SH-SY5Y (cell line): ENCODE measurements at regions not wholly inside any gene's neighbourhood (a gene's known extent, or its start where the extent isn't known, plus 50 kb on each side); places are given as distances from the start of the nearest gene placed in this dataset.

Experiments
- GATA2 ChIP-seq: IDR thresholded peaks from 2 replicates; pipeline ENCODE4 v1.6.1; 2011; ENCODE audit warnings: mild to moderate bottlenecking, low read depth, low read length
- GATA3 ChIP-seq: IDR thresholded peaks from 2 replicates; pipeline ENCODE4 v1.6.1; 2011; ENCODE audit warnings: low read depth, mild to moderate bottlenecking, low read length, moderate library complexity

DNA sequence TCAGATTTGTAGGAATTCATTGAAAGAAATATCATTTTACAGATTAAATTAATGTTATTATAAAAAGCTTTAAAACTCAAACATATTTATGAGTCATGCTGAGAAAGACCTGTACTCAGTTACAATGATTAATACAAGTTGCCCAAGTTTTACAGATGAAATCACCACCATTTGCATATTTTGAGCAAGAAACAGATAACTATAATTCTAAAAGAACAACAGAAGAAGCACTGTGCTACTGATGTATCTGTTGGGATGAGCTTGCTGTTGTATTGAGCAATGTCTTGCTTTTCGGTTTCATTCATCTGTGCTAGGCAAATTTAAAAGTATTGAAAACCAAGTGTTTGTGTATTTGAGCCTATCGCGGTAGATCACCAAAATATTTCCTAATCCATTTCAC, 1589.1 kb upstream of the ZEB2 start:
- TF ChIP-seq GATA3 (no peak), GATA2 (no peak)

DNA sequence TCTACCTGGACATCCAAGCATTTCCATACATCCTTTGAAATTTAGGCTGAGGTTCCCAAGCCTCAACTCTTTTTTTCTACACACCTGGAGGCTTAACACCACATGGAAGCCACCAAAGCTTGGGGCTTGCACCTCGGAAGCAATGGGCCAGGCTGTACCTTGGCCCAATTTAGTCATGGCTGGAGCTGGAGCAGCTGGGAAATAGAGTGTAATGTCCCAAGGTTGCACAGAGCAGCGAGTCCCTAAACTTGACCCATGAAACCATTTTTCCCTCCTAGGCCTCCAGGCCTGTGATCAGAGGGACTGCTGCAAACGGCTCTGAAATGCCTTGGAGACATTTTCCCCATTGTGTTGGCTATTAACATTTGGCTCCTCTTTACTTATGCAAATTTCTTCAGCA, 1574.3 kb upstream of the ZEB2 start:
- TF ChIP-seq GATA3 (no peak), GATA2 (no peak)

DNA sequence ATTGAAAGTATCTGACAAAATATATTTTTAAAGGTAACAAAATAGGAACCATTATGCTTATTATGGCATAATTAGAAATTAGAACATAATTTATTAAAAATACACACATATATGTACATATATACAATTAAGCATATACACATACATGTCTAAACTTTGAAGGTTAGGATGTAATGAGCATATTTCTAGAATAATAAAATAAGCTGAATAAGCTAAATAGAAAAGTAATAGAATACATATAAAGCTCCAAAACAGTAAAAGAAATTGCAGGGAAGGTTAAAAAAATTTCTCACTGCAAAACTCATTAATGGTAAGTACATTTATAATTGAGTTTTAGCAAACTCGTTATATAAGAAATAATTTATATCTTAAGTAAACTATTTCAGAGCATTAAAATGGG, 1561.5 kb upstream of the ZEB2 start:
- TF ChIP-seq GATA2, result no peak
- no peak for TF ChIP-seq GATA3

DNA sequence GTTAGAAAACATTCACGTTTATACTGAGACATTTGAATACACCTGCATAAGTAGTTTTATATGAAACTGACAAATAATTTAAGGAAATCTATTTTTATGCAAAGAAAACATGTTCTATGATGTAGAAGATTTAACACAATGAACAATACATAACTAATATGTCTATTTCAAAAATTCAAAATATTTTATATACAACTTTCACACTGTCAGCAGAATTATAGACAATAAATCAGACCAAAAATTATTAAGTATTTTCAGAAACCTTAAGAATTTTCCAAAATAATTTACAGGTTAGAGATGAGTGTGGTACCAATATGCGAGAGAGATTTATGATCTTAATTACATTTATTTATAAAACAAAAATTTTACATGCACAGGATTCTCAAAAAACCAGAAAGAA, 1561.0 kb upstream of the ZEB2 start:
- TF ChIP-seq GATA2, result no peak
- no peak for TF ChIP-seq GATA3

DNA sequence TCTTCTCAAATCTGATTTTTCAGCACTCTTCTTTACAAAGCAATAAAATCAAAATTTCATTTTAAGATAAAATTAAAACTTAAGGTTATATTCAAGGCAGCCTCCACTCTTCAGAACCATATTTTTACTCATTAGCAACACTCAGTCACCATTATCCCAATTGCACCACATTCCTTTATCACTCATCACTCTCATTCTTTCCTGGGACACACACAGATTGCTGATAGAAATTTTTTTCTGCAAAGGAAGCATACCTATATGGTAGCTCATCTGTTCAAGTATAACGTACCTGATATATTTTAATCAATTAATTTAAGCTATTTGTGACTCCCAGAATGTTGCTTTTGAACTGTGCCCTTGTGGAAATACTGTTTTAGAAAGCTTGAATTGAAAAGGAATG, 1559.3 kb upstream of the ZEB2 start:
- TF ChIP-seq GATA3 (no peak), GATA2 (no peak)

DNA sequence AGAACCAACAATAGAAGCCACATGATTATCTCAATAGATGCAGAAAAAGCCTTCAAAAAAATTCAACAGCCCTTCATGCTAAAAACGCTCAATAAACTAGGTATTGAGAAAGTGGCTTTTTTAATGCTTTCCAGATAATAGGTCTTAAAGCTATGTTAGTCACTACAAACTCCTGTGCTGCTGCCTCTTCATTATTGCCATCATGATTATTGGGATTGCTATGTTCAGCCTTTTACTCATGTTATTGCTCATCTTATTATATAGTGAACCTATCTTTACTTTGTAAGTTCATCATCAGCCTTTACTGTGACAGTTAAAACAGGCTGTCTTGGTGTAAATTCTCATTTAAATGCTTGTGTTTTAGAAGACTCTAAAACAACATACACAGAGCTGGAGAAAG, 1557.2 kb upstream of the ZEB2 start:
- no peak for TF ChIP-seq GATA2
- no peak for TF ChIP-seq GATA3

DNA sequence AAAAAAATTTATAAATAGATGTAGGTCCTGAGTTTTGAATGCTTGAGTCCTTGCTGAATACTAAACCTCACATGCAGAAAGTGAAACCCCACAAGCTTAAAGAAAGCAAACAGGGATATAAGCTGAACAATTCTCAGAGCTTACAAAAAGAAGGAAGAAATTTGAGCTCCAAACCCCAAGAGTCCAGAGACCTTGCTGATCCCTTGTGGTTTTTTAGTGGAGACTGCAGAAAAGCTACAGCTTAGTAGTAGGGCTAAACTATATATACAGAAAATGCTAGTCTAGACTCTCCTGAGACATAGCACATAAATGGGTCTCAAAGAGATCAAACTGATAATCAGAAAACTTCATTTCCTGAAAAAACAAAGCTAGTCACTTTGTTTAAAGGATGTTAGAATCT, 1548.1 kb upstream of the ZEB2 start:
- TF ChIP-seq GATA3, result no peak
- no peak for TF ChIP-seq GATA2

DNA sequence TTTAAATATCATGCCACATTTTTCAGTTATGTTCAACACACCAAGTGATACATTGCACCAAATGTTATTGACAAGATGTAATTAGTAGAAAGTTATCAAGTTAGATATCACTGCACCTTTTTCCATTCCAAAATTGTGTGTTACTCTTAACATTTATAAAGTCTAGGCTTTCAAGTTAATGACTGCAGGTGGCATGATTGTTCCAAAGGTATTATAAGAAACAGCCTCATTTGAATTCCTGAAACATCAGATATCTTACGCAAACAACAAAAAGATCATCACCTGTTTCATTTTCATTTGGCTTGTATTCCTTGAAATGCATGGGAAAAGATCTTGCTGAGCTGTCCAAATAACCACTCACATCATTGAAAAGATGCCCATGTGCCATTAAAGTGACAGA, 1528.2 kb upstream of the ZEB2 start:
- TF ChIP-seq GATA3 (no peak), GATA2 (no peak)

DNA sequence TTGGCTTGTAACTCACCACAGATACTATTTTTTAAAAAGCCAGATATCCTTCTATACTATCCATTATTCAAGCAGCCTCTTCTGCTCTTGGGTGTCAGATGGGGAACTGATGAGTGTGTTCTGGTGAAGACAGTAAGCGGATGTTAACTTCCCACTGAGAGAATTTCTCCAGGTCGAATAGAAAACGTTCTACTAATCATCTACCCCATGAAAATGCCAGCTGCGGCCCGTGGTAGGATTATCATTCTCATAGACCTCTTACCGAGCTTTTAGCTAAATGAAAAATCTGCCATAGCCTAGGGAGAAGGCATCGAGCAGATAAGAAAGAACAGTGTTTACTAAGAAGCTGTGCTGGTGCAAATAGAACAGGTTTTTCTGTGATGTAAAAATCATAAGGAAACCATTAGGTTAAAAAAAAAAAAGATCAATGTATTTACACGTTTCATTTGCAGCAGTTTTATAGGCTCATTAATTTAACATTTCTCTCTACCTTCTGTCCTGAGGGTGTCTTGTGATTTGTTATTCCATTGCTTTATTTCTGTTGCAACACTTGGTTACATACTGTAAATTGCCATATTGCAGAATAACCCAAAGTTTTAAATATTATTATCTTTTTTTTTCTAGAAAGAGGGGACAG, 1521.5 kb upstream of the ZEB2 start:
- TF ChIP-seq GATA3 (no peak), GATA2 (no peak)

DNA sequence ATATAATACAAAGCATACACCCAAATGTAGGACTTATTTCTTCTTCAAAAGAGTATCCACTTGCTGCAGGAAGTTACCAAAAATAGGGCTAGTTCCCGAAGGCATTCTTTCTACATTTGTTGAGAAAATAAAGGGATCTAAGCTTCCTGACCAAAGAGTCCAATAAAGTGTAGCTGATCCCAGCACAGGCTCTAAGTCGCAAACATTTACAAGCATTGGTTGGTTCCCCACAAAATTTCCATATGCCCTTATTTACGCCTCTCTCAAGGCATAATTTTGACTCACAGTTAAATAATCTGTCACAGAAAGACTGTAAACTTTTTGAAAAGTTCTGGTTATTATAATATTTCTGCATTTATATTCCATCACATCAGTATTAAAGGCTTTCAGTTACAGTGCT, 1520.1 kb upstream of the ZEB2 start:
- TF ChIP-seq GATA3, result no peak
- TF ChIP-seq GATA2, result no peak

DNA sequence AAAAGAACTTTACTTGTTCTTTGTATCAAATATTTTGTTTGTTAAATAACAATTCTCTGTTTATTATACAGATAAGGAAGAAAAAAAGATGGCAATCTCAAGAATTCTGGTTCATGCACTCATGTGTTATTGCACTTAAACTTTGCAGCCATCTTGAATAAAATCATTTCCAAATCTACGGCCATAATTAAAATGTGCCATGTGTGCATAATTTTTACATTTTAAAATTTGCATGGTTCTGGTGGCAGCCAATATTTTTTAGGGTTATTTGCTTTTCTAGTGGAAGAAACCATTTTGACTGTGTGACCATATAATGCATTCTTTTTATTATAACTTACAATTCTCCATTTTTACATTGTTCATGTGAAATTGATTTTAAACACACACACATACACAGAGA, 1518.1 kb upstream of the ZEB2 start:
- TF ChIP-seq GATA3, result no peak
- TF ChIP-seq GATA2, result no peak

DNA sequence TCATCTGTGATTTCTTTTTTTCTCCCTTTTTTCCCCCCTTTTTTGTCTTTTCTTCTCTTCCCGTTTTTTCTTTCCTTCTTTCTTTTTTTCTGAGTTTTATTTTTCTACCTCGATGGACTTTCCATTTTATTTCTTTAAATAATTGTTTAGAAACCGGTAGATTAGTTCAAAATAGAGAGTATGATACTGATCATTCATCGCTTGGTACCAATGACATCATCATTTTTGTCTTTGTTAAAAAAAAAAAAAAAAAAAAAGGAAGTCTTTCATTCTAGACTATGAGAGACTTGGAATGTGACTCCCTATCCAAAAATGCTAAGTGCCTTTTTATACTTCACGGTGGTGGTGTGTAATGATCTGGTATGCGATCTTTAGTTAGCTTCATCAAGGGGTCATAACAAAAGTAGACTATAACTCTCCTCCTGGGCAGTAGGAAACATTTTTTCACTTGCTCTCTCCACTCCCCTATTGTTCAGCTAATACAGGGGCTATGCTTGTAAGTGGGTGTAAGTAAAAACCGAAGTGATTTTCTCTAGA, 1517.5 kb upstream of the ZEB2 start:
- no peak for TF ChIP-seq GATA2
- no peak for TF ChIP-seq GATA3

DNA sequence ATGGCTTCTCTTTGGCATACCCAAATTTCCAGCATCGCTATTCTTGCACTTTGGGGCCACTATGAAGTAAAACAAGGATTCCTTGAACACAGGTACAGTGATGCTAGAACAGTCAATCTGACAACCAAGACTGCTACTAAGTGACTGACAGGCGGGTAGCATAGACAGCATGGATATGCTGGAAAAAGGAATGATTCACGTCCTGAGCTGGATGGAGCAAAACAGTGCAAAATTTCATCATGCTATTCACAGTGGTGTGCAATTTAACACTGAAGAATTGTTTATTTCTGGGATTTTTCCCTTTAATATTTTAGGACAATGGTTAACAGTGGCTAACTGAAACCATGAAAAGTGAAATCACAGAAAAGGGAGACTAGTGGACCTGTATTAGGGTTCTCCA, 1511.2 kb upstream of the ZEB2 start:
- no peak for TF ChIP-seq GATA3
- no peak for TF ChIP-seq GATA2

DNA sequence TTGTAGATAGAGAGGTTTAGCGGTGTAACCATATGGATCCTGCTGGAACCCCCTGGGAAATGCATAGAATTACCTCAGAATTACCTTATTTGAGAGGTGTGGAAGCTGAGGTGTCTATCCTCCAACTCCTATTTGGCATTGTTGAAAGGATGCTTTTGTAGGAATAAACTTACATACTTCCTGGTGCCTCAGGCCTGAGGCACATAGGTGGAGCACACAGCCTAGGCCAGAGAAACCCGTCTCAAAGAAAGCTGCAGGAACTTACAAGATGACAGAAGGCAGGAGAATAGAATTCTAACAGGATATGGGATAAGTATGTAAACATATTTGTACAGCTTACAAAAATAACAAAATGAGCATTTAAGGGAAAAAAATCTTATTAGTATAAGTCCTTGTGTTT, 1507.2 kb upstream of the ZEB2 start:
- TF ChIP-seq GATA2, result no peak
- no peak for TF ChIP-seq GATA3

DNA sequence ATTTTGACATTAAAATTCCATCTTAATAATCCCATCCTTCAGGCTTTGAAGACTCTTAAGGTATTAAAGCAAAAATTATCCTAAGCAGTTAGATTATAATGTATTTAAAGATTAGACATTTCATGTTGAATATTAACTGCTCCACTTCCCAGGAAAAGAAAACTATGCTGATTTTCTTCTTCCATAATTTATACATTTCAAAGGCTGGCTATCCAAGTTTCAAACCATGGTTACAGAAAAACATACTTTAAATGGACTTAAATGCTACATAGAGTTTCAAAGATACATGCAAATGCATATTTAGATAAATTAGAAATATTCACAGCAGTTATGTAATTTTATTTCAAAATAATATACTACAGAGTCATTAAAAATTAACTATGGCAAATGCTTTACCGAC, 1505.6 kb upstream of the ZEB2 start:
- no peak for TF ChIP-seq GATA3
- no peak for TF ChIP-seq GATA2
